SK-N-MC (cell line): ENCODE measurements at regions not wholly inside any gene's neighbourhood (a gene's known extent, or its start where the extent isn't known, plus 50 kb on each side); places are given as distances from the start of the nearest gene placed in this dataset.
"Not testable (repeated sequence)": the region's sequence is repeated elsewhere in the genome, so short reads cannot be mapped to it uniquely, and the experiment has no call there.

Source experiments
- DNase-seq: peaks from one replicate; pipeline ENCODE4 v3.0.0-alpha.2; 2011; ENCODE audit warnings: low read depth, low spot score
- H3K27ac ChIP-seq: fragments of 200-600 bp; sonication (generic); 2 replicates; pipeline ENCODE4 v1.5.1; 2016; ENCODE audit warnings: mixed run types
- H3K36me3 ChIP-seq: fragments of 200-600 bp; sonication (generic); 2 replicates; pipeline ENCODE4 v1.6.1; 2017; ENCODE audit warnings: antibody characterized with exemption, low read length, mixed read lengths; ENCODE audit not compliant: insufficient read depth
- H3K4me3 ChIP-seq: fragments of 200-600 bp; sonication (generic); 2 replicates; pipeline ENCODE4 v1.5.1; 2016
- H3K9ac ChIP-seq: fragments of 200-600 bp; sonication (generic); 2 replicates; pipeline ENCODE4 v1.8.0; 2017; ENCODE audit warnings: mixed run types, mixed read lengths; ENCODE audit not compliant: insufficient read length
- H3K9me3 ChIP-seq: fragments of 200-600 bp; sonication (generic); 2 replicates; pipeline ENCODE4 v1.6.1; 2017; ENCODE audit warnings: low read depth, mild to moderate bottlenecking, antibody characterized with exemption, low read length, moderate library complexity, mixed read lengths
- EZH2 ChIP-seq: fragments of 200-600 bp; sonication (generic); IDR thresholded peaks from one replicate; pipeline ENCODE4 v1.6.1; 2017; ENCODE audit warnings: antibody characterized with exemption
- FOXP2 ChIP-seq: optimal IDR thresholded peaks from 2 replicates; pipeline ENCODE3; 2011; ENCODE audit warnings: mild to moderate bottlenecking, moderate library complexity; ENCODE audit not compliant: insufficient read depth; ENCODE audit errors: extremely low read length, control extremely low read depth
- POLR2AphosphoS5 ChIP-seq: IDR thresholded peaks from 2 replicates; pipeline ENCODE4 v1.6.1; 2012; ENCODE audit warnings: mild to moderate bottlenecking, low read depth, low read length, borderline replicate concordance

DNA sequence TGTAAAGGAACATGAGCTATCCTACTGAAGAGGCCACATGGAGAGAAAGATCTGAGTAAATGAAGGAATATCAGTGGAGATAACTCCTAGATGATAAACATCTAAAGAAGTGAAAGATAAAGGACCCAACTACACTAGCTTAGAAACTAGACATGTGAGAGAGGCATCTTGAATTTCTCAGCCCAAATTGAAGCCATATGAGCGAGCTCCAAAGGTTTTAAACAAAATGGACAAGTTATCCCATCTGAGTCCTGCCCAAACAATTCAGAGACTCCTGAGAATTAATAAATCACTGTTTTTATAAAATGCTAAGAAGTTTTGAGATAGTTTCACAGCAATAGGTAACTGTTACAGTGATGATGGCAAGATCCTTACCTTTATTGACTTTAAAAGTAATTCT is 438.9 kb downstream of the NAV3 start:
- H3K9ac ChIP-seq, result no peak overlapping the region
- H3K9me3 ChIP-seq, result no peaks in the 10 kb centered on the region
- no peak for DNase-seq
- H3K4me3 ChIP-seq, result no peak overlapping the region
- H3K36me3 ChIP-seq, result no peaks in the 10 kb centered on the region
- no peak overlapping the region for H3K27ac ChIP-seq
- TF ChIP-seq EZH2, result no peak
- no peak for TF ChIP-seq POLR2AphosphoS5
- TF ChIP-seq FOXP2, result no peak

DNA sequence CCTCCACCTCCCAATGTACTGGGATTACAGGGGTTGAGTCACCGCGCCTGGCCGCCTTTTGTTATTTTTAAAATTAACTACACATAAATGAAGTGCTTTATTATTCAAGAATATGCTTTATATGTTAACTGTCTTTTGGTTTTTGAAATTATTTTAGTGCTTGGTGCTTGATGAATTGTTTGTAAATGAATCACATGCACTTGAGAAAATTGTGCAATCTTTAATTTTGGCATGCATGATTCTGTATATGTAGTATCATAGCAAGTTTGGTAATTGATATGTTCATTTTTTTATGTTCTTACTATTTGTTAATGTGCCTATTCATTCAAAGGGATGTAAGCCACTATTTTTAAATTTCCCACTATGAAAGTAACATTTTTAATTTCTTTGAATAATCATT is 440.9 kb downstream of the NAV3 start:
- Histone ChIP-seq H3K4me3 (no peak overlapping the region), H3K27ac (no peak overlapping the region), H3K9ac (no peak overlapping the region), H3K36me3 (no peaks in the 10 kb centered on the region), H3K9me3 (no peaks in the 10 kb centered on the region)
- DNase-seq, result no peak
- TF ChIP-seq POLR2AphosphoS5 (no peak), EZH2 (no peak), FOXP2 (no peak)

DNA sequence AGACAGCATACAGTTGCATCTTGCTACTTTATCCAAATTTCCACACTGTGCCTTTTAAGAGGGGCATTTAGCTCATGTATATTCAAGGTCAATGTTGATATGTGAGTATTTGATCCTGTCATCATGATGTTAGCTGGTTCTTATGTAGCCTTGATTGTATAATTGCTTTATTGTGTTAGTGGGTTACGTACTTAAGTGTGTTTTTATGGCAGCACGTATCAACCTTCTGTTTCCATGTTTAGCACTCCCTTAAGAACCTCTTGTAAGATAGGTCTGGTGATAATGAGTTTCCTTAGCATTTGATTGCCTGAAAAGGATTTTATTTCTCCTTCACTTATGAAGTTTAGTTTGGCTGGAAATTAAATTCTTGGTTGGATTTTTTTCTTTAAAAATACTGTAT is 445.2 kb downstream of the NAV3 start:
- H3K36me3 ChIP-seq, result no peaks in the 10 kb centered on the region
- H3K27ac ChIP-seq, result no peak overlapping the region
- no peak overlapping the region for H3K4me3 ChIP-seq
- H3K9me3 ChIP-seq, result no peaks in the 10 kb centered on the region
- TF ChIP-seq EZH2 (no peak), FOXP2 (no peak), POLR2AphosphoS5 (no peak)
- no peak overlapping the region for H3K9ac ChIP-seq
- no peak for DNase-seq

DNA sequence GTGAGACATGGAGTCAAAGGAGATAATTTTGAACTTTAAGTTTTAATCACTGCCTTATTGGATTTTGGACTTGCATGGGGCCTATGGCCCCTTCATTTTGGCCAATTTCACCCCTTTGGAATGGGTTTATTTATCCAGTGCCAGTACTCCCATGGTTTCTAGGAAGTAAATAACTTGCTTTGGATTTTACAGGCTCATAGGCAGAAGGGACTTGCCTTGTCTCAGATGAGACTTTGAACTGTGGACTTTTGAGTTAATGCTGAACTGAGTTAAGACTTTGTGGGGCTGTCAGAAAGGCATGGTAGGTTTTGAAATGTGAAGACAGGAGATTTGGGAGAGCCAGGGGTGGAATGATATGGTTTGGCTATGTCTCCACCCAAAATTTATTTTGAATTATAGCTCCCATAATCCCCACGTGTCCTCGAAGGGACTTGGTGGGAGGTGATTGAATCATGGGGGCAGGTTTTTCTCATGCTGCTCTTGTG is 448.1 kb downstream of the NAV3 start:
- DNase-seq, result no peak
- TF ChIP-seq EZH2 (no peak), POLR2AphosphoS5 (no peak), FOXP2 (no peak)
- no peaks in the 10 kb centered on the region for H3K9me3 ChIP-seq
- H3K4me3 ChIP-seq, result no peak overlapping the region
- H3K9ac ChIP-seq, result no peak overlapping the region
- no peaks in the 10 kb centered on the region for H3K36me3 ChIP-seq
- H3K27ac ChIP-seq, result no peak overlapping the region

DNA sequence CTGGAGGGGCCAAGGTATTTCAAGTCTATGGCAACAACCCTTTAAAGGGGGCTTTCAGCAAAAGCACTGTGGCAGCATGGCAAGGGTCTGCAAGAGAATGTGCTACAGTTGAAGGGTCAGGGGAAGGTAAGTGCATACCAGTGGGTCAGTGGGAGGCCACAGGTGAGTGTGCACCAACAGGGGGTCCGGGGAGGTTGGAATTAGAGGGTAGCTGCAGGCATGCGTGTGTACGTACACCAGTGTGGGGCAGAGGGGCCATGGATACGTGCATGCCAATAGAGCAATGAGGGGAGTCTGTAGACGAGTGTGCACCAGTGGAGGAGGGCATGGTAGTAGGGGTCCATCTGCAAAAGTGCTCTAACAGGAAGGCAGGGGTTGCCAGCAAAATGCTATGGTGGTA is 448.9 kb downstream of the NAV3 start:
- Histone ChIP-seq H3K9ac (no peak overlapping the region), H3K9me3 (no peaks in the 10 kb centered on the region), H3K4me3 (no peak overlapping the region), H3K27ac (no peak overlapping the region), H3K36me3 (no peaks in the 10 kb centered on the region)
- TF ChIP-seq FOXP2 (no peak), EZH2 (no peak), POLR2AphosphoS5 (no peak)
- DNase-seq, result no peak

DNA sequence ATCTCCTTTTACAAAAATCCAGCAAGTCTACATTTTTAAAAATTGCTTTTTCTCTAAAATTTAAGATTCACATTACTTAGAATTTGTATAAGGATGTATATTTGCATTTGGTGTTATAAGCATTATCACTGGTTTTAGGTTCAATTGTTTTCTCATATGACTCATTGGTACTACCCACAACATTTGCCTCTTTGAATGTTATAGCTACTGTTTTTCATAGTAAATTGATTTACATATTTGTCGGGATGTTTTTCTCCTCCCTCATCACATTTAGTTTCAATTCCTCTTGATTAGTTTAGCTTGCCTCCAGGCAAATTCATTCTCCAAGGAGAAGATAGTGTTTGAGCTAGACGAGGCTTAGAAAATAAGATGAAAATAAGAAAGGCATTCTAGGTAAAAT is 450.4 kb downstream of the NAV3 start:
- not testable (repeated sequence) for H3K9me3 ChIP-seq

DNA sequence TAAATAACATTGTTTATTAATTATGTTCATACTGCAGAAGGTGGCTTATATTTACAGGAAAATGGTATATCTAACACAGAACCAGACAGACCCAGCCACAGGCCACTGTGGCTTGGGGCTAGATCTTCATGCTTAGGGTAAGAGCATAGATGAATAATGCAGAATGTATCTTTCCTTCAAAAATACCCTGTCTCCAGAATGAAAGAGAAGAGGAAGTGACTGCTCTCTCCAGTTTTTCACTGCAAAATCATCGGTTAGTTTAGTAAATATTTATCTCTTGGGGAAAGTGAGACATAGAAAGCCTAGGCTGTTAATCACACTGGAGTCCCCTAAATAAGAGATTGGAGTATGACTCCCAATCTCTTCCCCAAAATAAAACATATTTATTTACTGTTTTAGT is 453.7 kb downstream of the NAV3 start:
- TF ChIP-seq POLR2AphosphoS5 (no peak), FOXP2 (no peak)
- Histone ChIP-seq H3K36me3 (no peaks in the 10 kb centered on the region), H3K4me3 (no peak overlapping the region), H3K27ac (no peak overlapping the region), H3K9me3 (no peaks in the 10 kb centered on the region), H3K9ac (no peak overlapping the region)
- no peak for DNase-seq

More for the DNA sequence above, 450.4 kb downstream of the NAV3 start:
- H3K4me3 ChIP-seq, H3K9ac ChIP-seq, H3K27ac ChIP-seq, H3K36me3 ChIP-seq, DNase-seq: not testable (repeated sequence)

DNA sequence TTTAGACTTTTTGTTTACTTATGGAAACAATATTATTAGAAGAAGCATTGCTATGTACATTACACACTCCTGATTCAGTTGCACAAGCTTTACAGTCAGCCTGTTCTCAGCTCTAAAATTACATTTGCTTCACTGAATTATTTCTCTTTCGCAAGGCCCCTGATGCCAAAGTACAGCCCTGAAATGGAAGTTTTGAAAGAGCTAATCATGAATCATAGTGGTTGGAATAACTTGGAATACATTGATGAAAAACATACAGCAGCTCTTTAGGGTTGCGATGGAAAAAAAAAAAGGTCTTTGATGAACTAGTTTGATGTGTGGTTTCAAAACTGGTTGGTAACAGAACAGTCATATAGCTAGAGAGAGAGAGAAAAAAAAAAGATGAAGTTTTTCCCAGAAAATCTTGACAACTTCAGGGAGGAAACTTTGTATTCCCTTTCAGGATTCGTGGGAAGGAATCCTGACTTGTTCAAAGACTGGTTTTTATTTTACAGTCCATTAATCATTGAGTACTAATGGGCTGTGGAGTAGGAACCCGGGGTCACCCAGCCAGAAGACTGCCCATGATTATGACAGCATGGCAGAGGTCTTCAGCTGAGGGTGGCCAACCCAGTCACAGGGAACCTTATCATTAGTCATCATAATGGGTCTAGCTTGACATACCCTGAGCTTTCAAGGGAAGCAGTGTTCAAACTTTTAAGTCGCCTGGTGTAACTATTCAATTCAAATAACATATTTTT is 460.1 kb downstream of the NAV3 start:
- Histone ChIP-seq H3K9ac (no peak overlapping the region), H3K27ac (no peak overlapping the region), H3K9me3 (no peaks in the 10 kb centered on the region), H3K36me3 (no peaks in the 10 kb centered on the region), H3K4me3 (no peak overlapping the region)
- TF ChIP-seq POLR2AphosphoS5 (no peak), EZH2 (no peak)
- DNase-seq, result peak; percentile 16

DNA sequence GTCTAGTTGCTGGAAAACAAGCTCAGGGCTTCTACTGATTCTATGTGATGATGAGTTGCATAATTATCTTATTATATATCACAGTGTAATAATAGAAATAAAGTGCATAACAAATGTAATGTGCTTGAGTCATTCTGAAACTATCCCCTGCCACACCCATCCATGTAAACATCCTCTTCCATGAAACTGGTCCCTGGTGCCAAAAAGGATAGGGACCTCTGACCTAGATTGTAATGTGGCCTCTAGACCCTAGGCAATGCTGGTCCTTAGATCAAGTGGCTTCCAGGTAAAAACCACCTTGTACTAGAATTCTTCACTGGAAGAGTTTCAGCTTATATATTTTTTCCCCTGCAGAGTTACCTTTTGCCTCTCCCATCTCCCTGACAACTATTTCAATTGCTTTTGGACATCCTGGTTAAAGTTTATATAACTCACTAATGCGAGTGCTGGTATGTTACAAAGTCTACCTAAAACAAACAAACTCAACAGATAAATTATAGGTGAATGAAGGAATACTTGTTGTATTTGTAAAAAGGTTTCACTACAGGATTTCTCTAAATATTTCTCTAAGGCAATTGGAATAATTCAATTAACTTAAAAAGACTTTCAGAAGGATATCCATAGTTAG is 462.5 kb downstream of the NAV3 start:
- H3K36me3 ChIP-seq, result no peaks in the 10 kb centered on the region
- no peak overlapping the region for H3K27ac ChIP-seq
- no peak overlapping the region for H3K9ac ChIP-seq
- TF ChIP-seq FOXP2 (no peak), EZH2 (no peak), POLR2AphosphoS5 (no peak)
- H3K4me3 ChIP-seq, result no peak overlapping the region
- H3K9me3 ChIP-seq, result no peaks in the 10 kb centered on the region
- DNase-seq, result no peak

DNA sequence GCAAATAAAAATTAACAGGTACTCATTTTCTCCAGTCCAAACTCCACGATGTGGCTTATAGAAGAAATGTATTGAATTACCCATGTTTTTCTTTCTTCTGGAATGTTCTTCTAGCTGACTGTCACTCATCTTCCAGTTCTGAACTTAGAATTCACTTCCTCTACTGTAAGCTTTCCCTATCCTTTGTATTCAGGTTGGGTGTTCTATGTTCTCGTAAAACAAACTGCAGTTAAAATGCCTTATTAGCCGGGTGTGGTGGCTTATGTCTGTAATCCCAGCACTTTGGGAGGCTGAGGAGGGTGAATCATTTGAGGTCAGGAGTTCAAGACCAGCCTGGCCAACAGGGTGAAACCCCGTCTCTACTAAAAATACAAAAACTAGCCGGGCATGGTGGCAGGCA is 470.6 kb downstream of the NAV3 start:
- not testable (repeated sequence) for H3K9me3 ChIP-seq, H3K27ac ChIP-seq

More for the DNA sequence above, 470.6 kb downstream of the NAV3 start:
- H3K9ac ChIP-seq, DNase-seq, H3K36me3 ChIP-seq, H3K4me3 ChIP-seq: not testable (repeated sequence)
